ENCODE measurements at regions not wholly inside any gene's neighbourhood (a gene's known extent, or its start where the extent isn't known, plus 50 kb on each side); places are given as distances from the start of the nearest gene placed in this dataset.

- TF ChIP-seq CTCF (IDR thresholded peaks at IDR 0.05), result no peak
- no peak for TF ChIP-seq EP300 (IDR thresholded peaks at IDR 0.05)
- no peak for TF ChIP-seq POLR2AphosphoS5 (IDR thresholded peaks at IDR 0.05)
- TF ChIP-seq POLR2A (IDR thresholded peaks at IDR 0.05), result no peak
- no peaks in the 10 kb centered on the region for H3K4me1 ChIP-seq
- H3K4me3 ChIP-seq, result no peak overlapping the region
- WGBS, 2 donors, result 34 to 36% methylated on average over 2 of the region's 2 CpGs
- no peaks in the 10 kb centered on the region for H3K36me3 ChIP-seq
- no peaks in the 10 kb centered on the region for H3K27me3 ChIP-seq
- no peak for ATAC-seq (ENCODE audit: low FRiP score in 2 of 2)
- no peak for DNase-seq
- H3K9me3 ChIP-seq, result no peaks in the 10 kb centered on the region
- no peak overlapping the region for H3K27ac ChIP-seq
Observed at GRCh38 chr7:9981742-9982349, 991.8 kb upstream of the PHF14 start.

DNA sequence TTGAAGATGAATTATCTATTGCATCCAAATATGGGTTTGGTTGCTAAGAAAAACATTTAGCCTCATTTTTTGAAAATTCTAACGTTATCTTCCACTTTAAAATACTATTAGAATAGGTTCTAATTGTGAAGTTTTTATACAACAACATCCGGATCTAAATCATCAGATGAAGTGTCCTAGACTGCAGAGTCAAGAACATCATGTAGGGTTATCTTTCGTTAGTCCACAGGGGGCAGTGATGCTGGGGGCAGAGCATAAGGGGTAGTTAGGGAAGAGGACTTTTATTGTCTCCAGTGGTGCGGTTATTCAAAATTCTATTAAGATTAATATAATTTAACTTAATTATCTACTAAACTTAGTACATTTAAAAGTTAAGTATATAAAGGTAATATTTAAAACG, 990.6 kb upstream of the PHF14 start:
- Histone ChIP-seq H3K4me3 (no peak overlapping the region), H3K4me1 (no peaks in the 10 kb centered on the region), H3K36me3 (no peaks in the 10 kb centered on the region), H3K27me3 (no peaks in the 10 kb centered on the region), H3K27ac (no peak overlapping the region), H3K9me3 (no peaks in the 10 kb centered on the region)
- no peak for ATAC-seq (ENCODE audit: low FRiP score in 2 of 2)
- no peak for DNase-seq
- 80% methylated on average over 5 of the region's 5 CpGs for WGBS, 2 donors
- TF ChIP-seq EP300 (IDR thresholded peaks at IDR 0.05) (no peak), POLR2A (IDR thresholded peaks at IDR 0.05) (no peak), POLR2AphosphoS5 (IDR thresholded peaks at IDR 0.05) (no peak), CTCF (IDR thresholded peaks at IDR 0.05) (no peak)

DNA sequence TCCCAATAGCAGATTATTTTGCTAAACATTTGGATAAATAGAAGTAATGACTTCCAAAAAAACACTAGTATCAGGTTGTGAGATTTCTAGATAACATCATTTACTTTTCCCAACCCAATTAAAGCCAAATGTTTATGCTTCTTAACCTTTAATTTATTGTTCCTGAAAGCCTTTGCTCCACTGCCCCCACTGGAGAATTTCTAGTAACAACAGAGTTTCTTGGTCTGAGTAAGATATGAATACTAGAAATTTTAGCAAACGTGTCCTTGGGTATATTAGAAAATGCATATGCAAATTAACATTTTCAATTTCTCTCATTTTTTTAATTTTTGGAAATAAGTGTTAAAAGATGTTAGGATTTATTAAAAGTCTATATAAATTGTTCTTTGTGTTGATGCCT, 958.0 kb upstream of the PHF14 start:
- DNase-seq (no peak), ATAC-seq (ENCODE audit: low FRiP score in 2 of 2) (no peak)
- no peak overlapping the region for H3K27ac ChIP-seq
- H3K9me3 ChIP-seq, result peaks cover 0 to 6% (median 0%) of the 10 kb centered on the region in 4 donors
- WGBS, 2 donors, result 72 to 76% methylated on average over 1 of the region's 1 CpG
- no peaks in the 10 kb centered on the region for H3K4me1 ChIP-seq
- H3K27me3 ChIP-seq, result no peaks in the 10 kb centered on the region
- no peak overlapping the region for H3K4me3 ChIP-seq
- no peaks in the 10 kb centered on the region for H3K36me3 ChIP-seq
- no peak for TF ChIP-seq POLR2AphosphoS5 (IDR thresholded peaks at IDR 0.05)
- TF ChIP-seq CTCF (IDR thresholded peaks at IDR 0.05), result no peak
- no peak for TF ChIP-seq EP300 (IDR thresholded peaks at IDR 0.05)
- TF ChIP-seq POLR2A (IDR thresholded peaks at IDR 0.05), result no peak

GRCh38 chr7:10022480-10022879, 951.2 kb upstream of the PHF14 start:
- Histone ChIP-seq H3K9me3 (no peaks in the 10 kb centered on the region), H3K4me1 (peaks cover 0 to 4% (median 0%) of the 10 kb centered on the region in 4 donors), H3K4me3 (no peak overlapping the region), H3K36me3 (no peaks in the 10 kb centered on the region), H3K27ac (no peak overlapping the region), H3K27me3 (no peaks in the 10 kb centered on the region)
- 77 to 86% methylated on average over 3 of the region's 3 CpGs for WGBS, 2 donors
- DNase-seq (no peak), ATAC-seq (ENCODE audit: low FRiP score in 2 of 2) (no peak)
- no peak for TF ChIP-seq CTCF (IDR thresholded peaks at IDR 0.05)
- TF ChIP-seq POLR2A (IDR thresholded peaks at IDR 0.05), result no peak
- TF ChIP-seq POLR2AphosphoS5 (IDR thresholded peaks at IDR 0.05), result no peak
- TF ChIP-seq EP300 (IDR thresholded peaks at IDR 0.05), result no peak

GRCh38 chr7:10022957-10023356, 950.7 kb upstream of the PHF14 start:
- ATAC-seq (ENCODE audit: low FRiP score in 2 of 2), result no peak
- TF ChIP-seq CTCF (IDR thresholded peaks at IDR 0.05) (peak in 3 of 6 experiments; percentile 12 to 29 (median 28)), POLR2AphosphoS5 (IDR thresholded peaks at IDR 0.05) (no peak)
- peak in 1 of 2 donors; percentile 26 for DNase-seq
- Histone ChIP-seq H3K27me3 (no peaks in the 10 kb centered on the region), H3K9me3 (no peaks in the 10 kb centered on the region), H3K4me1 (peaks cover 0 to 4% (median 0%) of the 10 kb centered on the region in 4 donors), H3K36me3 (no peaks in the 10 kb centered on the region), H3K27ac (no peak overlapping the region), H3K4me3 (no peak overlapping the region)
- 19 to 29% methylated on average over 2 of the region's 2 CpGs for WGBS, 2 donors

All from upper lobe of left lung (tissue), 6 donors.